Glutamatergic neuron (in vitro differentiated cells): ENCODE measurements at regions not wholly inside any gene's neighbourhood (a gene's known extent, or its start where the extent isn't known, plus 50 kb on each side); places are given as distances from the start of the nearest gene placed in this dataset.

Source experiments
- DNase-seq: peaks from one replicate; pipeline ENCODE4 v3.0.0; 2022
- H3K27ac Mint-ChIP-seq: one replicate; pipeline ENCODE4 v1.8.0; 2020; ENCODE audit warnings: mild to moderate bottlenecking, mixed read lengths, inconsistent platforms; ENCODE audit not compliant: unreplicated experiment
- H3K27me3 Mint-ChIP-seq: one replicate; pipeline ENCODE4 v1.8.0; 2020; ENCODE audit warnings: mild to moderate bottlenecking, moderate library complexity, mixed read lengths, inconsistent platforms; ENCODE audit not compliant: unreplicated experiment
- H3K36me3 Mint-ChIP-seq: one replicate; pipeline ENCODE4 v1.8.0; 2020; ENCODE audit warnings: mild to moderate bottlenecking, mixed read lengths, inconsistent platforms; ENCODE audit not compliant: unreplicated experiment
- H3K4me1 Mint-ChIP-seq: one replicate; pipeline ENCODE4 v1.8.0; 2020; ENCODE audit warnings: mild to moderate bottlenecking, low read depth, mixed read lengths, inconsistent platforms; ENCODE audit not compliant: unreplicated experiment
- H3K4me3 Mint-ChIP-seq: one replicate; pipeline ENCODE4 v1.8.0; 2020; ENCODE audit warnings: mild to moderate bottlenecking, mixed read lengths, inconsistent platforms; ENCODE audit not compliant: unreplicated experiment
- H3K9me3 Mint-ChIP-seq: one replicate; pipeline ENCODE4 v1.8.0; 2020; ENCODE audit warnings: mild to moderate bottlenecking, moderate library complexity, mixed read lengths, inconsistent platforms; ENCODE audit not compliant: unreplicated experiment
- CTCF ChIP-seq: fragments of 200-600 bp; sonication (generic); IDR thresholded peaks from one replicate; pipeline ENCODE4 v1.5.0; 2021; ENCODE audit not compliant: partially characterized antibody, unreplicated experiment

DNA sequence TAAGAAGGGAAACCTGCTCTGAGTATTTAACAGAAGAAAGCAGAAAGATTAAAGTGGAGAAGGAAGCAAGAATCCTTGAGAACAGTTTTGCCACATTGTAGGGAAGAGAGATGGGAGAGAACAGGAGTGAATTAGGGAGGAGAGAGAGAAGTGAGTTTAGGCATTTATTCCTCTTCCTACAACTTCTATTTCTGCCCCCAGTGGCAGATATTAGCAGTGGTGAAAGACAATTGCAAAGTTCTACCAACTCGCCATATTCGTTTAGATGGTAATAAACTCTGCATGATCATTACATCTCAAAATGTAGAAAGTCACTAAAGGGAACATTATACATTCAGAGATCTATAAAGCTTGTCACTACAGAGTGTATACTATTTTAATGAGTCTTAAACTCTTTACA lies 440.1 kb upstream of the TRPC7 start:
- no peaks in the 10 kb centered on the region for H3K36me3 Mint-ChIP-seq
- no peaks in the 10 kb centered on the region for H3K9me3 Mint-ChIP-seq
- no peak for TF ChIP-seq CTCF
- H3K27ac Mint-ChIP-seq: no peak overlapping the region
- H3K4me3 Mint-ChIP-seq: no peak overlapping the region
- no peaks in the 10 kb centered on the region for H3K4me1 Mint-ChIP-seq
- peaks cover 1% of the 10 kb centered on the region for H3K27me3 Mint-ChIP-seq
- no peak for DNase-seq

- Mint-ChIP-seq H3K36me3 (no peaks in the 10 kb centered on the region), H3K9me3 (no peaks in the 10 kb centered on the region), H3K27ac (no peak overlapping the region), H3K27me3 (peaks cover 1% of the 10 kb centered on the region), H3K4me1 (no peaks in the 10 kb centered on the region), H3K4me3 (no peak overlapping the region)
- TF ChIP-seq CTCF: no peak
- no peak for DNase-seq
These were observed 437.0 kb upstream of the TRPC7 start for GRCh38 chr5:136802383-136802782.

DNA sequence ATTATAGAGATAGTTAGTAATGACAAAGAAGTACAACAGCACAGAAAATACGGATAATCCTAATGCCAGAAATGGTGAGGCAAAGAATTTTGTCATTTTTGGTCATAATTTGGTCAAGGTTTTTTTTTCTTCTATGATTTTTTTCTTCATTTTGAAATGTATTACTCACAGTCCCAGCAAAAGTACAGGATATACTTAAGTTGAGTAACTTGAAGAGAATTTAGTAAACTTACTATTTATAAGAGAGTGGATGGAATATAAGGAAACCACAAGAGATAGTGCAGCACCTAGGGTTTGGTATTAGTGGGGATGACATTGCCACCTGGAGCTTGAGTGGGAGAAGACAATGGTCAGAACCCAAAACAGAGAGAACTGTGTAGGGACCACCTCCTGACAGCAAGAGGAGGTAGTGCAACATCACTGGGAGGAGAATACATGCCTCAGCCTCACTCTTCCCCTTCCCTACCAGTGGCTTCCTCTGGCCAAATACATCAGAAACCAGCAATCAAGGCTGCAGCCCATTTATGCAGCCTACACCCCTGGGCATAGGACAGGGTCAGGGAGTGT lies 434.5 kb upstream of the TRPC7 start:
- Mint-ChIP-seq H3K9me3 (no peaks in the 10 kb centered on the region), H3K27ac (no peak overlapping the region), H3K4me3 (no peak overlapping the region), H3K27me3 (peaks cover 1% of the 10 kb centered on the region), H3K36me3 (no peaks in the 10 kb centered on the region), H3K4me1 (no peaks in the 10 kb centered on the region)
- no peak for DNase-seq
- no peak for TF ChIP-seq CTCF

- TF ChIP-seq CTCF: no peak
- Mint-ChIP-seq H3K27me3 (no peaks in the 10 kb centered on the region), H3K36me3 (no peaks in the 10 kb centered on the region), H3K9me3 (no peaks in the 10 kb centered on the region), H3K4me1 (no peaks in the 10 kb centered on the region), H3K4me3 (no peak overlapping the region), H3K27ac (no peak overlapping the region)
- no peak for DNase-seq
These were observed 428.0 kb upstream of the TRPC7 start for GRCh38 chr5:136793300-136793699.

DNA sequence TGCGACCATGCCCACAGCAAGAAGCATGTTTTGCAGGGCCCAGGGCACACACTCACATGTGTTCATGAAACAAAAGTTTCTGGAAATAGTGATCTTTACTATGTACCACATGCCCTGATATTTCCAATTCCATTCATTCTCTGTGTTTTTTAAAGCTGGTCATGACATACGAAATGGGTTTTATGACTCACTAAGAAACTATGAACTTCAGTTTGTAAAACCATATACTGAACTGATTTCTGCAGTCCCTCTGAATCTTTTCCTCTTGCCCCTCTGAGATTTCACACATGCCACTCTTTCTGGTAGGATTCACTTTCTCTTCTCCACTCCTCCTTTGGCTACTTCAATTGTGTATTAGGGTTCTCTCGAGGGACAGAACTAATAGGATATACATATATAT lies 416.1 kb upstream of the TRPC7 start:
- Mint-ChIP-seq H3K36me3 (no peaks in the 10 kb centered on the region), H3K27ac (no peak overlapping the region), H3K4me1 (no peaks in the 10 kb centered on the region), H3K27me3 (no peaks in the 10 kb centered on the region), H3K9me3 (peaks cover 2% of the 10 kb centered on the region), H3K4me3 (no peak overlapping the region)
- no peak for TF ChIP-seq CTCF
- no peak for DNase-seq
